ENCODE measurements at regions not wholly inside any gene's neighbourhood (a gene's known extent, or its start where the extent isn't known, plus 50 kb on each side); places are given as distances from the start of the nearest gene placed in this dataset.

DNA sequence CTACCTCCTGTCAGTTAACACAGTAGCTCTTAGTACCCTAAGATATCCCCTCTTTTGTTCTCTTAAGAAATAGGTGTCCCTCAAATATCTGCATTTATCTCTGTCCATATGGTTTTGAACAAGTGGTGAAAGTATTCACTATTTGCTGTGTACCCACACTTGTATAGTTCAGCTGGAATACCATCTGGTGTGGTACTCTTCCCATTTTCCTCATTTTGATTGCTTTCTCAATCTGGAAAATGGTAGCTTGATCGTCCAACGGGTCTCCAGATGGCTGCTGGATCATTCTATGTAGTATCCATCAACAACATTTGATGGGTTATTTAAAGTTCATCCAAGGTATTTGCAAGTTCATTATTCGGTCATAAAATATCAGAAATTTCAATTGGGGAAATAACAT lies 100.3 kb upstream of the DPYD start:
- DNase-seq: no peak

DNA sequence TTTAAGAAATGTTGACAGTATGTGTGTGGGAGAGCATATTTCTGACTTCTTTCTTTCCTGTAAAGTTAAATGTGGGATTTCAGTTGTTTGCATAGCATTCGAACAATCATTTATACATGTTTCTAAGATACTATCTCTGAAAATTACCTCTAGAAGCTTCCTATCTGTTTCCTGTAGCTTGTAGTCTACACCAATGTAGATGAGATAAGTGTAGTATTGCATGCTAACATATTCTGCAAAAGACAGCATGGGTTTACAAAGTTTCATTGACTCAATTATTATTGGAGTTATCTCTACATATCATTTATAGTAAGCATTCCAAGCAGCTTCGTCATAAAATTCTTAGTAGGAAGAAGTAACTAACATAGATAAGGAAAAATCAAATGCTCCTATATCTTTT lies 98.9 kb upstream of the DPYD start:
- no peak for DNase-seq

DNA sequence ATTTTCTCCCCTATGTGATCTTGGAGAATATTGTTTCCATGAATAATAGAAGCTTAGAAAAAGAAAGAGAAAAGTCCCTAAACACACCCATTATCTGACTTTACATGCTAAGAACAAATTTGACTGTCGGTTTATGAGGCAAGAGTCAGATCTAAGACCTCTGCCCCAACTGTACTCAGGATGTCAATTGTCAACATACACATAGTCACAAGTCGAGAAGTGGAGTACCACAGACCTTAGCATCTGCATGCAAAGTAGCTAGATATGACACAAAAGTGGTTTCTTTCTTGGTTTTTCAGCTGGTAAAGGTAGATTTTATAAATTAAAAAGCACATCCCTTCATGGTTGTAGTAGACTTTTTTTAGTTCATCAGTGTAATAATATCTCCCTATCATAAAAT lies 97.2 kb upstream of the DPYD start:
- DNase-seq: no peak

DNA sequence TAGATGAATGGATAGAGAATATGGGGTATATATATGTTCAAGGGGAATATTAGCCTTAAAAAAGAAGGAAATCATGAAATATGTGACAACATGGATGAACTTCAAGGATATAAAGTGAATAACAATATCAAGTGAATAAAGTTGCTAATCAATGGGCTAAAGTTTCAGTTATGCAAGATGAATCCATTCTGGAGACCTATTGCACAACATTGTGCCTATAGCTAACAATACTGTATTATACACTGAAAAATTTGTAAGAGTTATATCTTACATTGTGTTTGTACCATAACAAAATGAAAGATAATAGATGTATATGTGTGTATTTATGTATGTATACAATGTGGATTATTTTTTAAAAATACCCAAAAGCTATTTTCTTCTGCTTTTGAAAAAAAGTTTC lies 96.3 kb upstream of the DPYD start:
- DNase-seq: no peak

DNA sequence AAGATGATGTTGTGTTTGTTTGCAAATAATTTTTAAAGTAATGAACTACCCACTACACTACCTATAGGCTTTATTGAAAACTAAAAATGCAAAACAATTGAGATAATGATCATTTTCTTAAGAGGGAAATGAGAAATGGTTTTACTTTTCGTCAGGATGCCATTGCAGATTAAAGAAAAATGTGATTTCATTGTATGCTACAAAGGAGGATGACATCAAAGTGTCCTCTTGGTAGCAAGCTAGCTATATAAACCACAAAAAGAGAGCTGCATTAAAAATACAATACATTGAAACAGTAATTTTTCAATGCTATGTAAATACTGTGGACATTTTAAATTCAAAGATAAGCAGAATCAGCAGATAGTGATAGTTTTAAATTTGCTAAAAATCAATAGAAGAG lies 87.5 kb upstream of the DPYD start:
- DNase-seq: no peak

DNA sequence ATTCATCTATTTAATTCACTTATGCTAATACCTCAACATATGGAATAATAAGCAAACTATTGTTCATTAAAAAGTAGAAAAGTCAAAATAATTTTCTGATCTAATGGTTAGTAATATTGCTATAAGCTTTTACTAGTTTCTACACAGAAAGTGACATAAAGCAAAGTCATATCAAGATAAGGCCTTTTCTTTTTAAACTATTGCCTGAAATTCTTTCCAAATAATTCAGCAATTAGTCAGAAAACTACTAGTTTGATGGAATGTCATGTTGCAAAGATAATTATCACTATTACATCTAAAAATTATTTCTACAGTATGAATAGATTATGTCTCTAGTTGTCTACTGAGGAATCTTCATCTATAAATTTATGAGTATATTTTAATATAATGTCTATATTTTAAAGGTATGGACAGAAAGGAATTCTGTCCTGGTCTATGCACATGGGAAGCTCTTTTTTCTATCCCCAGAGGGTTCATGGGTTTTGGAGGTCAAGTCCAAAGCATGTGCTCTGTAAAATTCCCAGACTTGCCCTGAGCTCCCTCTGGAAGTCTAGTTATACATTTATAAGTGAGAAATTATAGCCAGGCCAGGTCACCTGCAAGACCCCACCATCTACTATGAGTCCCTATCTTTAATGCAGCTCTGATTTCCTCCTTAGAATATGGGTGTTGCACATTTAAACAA lies 84.6 kb upstream of the DPYD start:
- DNase-seq: no peak

DNA sequence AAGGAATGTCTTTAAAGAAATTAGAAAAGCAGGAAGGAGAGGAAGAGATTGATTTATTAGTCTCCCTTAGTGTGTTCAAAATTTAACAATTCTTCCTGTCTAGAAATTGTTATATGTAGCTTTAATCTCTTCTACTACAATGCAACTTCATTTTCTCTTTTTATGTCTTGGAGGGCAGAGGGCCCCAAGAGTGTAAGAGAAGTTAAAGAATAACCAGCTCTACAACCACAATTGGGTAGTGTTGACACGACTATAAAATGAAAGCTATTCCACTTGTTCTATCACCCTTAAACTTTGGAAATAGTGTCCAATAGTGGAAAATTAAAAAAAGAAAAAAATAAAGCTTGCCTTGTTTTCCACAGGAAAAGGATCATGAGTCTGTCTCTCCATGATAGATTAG lies 82.6 kb upstream of the DPYD start:
- DNase-seq: no peak

DNA sequence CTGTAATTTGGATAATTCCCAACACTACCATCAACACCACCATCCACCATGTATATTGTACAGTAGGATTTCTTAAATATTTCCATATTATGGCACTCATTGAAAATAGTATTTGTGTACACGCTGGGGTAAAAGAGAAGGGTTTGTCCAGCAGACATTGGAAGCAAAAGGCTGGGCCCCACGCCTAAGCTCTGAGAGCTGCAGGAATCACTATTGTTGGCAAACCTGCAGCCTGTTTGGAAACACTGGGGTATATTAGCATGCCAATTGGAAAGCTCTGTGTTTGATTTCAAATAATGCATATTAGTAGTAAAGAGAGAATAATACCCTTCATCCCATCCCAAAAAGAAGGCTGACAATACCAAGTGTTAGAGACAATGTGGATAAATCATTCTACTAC lies 81.5 kb upstream of the DPYD start:
- DNase-seq: no peak

DNA sequence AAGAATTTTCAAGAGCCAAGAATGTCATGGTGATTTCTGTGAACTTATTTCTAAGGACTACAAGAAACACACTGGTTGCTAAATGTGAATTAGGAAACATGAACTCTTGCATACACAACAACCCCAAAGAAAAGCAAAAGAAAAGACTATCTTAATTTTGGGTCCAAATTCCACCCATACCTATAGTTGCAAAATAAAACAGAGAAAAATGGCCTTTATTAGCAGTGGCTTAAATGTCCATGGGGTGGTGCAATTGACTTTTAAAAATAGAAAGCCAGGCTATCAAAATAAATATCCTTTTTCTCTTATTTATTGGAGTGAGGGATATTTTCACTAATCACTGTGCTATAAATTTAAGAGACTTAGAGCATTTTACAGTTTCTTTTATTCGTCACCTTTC lies 80.9 kb upstream of the DPYD start:
- no peak for DNase-seq

DNA sequence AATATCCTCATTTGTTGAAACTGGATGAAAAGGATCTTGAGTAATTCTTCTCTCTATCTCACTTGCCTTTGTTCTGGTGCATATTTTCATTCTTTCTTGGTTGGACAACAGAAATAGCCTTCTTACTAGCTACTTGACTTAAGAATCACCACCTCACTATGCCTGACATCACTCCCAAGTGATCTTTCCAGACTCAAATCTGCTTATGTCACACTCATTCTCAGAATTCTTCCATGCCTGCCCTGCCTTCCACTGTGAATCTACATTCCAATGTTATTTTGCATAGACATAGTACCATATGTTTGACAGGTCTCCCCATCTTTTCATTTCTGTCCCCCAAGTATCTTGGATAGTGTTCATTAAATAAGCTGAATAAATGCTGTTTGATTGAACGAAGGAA lies 78.5 kb upstream of the DPYD start:
- no peak for DNase-seq

DNA sequence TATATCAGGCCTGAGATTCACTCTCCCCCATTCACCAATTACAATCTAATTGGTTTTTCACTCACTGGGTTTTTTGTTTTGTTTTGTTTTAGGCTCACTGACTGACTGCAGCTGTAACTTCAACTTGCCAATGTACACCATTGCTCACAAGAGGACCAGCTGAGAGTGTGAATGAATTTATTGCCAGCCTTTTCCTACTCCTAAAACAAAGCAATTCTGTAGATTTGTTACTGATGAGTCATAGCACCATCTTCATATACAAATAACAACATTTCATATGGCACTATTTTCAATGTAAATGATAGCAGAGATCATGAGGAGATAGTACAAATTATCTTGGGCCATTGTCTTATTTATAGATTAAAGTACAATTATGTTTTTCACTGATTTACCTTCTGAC lies 76.0 kb upstream of the DPYD start:
- no peak for DNase-seq

DNA sequence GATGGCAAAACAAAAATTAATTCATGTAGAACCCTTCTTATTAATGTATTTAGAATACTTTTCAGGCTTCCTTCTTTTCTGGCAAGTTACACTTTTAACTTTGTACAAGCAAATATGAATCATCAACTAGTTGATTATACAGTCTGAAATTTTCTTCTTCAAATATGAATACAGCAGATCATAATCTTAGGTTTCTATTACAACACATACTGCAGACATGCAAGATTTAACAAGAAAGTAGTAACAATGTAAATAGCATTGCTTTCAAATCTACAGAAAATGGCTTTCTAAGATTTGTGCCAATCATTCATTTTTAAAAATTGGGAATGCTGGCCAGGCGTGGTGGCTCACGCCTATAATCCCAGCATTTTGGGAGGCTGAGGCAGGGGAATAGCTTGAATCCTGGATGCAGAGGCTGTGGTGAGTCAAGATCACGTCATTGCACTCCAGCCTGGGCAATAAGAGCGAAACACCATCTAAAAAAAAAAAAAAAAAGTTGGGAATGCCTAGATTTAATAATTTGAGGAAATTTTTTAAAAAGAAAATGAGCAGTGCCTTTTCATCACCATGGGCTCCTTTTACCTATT lies 68.4 kb upstream of the DPYD start:
- DNase-seq: no peak

DNA sequence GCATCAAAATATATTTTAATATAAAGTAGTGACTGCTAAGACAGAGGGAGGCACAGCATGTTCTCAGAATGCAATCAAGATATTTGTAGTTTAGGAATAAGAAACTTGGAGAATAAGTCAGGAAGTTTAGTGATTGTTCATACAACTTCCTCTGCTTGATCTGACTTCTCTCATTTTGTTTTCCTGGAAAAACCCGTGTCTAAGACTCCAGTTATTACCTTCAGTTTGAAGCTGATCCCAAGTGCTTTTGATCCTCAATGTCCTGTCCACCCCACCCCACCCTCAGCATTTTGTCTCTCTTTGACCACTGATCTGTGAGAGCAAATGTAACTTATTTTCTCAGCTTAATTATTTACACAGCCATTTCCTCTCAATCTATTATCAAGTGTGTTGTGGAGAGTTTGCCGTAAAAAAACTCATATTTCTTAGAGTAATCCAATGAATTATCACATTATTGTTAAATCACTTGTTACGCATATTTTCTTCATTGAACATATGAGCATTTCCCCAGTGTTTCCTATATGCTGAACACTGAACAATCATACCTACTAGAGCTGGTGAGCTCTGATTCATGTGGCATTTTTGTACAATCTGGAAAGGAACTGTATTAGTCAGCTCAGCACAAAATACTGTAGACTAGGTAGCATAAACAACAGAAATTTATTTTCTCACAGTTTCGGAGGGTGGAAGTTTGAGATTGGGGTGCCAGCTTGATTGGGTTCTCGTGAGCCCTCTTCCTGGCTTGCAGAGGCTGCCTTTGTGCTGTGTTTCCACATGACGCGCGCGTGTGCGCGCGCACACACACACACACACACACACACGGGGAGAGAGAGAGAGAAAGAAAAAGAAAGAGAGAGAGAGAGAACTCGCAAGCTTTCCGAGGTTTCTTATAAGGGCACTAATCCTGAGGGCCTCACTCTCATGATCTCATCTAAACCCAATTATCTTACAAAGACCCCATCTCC lies 65.5 kb upstream of the DPYD start:
- DNase-seq: no peak

DNA sequence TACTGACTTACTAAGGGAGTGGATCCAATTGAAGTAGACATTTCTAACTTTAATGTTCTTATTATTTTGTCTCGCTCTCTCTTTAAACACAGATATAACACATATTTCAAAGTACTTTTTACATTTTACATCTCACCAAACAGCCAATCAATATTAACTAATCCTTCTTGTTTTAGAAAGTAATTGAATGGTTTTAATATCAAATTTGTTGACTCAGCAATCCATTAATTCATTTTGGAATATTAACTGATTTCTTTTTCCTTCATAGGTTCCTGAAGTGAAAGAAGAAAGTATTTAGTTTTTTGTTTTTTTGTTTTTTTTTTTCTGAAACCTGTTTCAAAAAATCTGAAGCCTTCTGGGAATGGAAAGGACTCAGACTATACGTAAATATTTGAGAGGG lies 62.3 kb upstream of the DPYD start:
- no peak for DNase-seq

DNA sequence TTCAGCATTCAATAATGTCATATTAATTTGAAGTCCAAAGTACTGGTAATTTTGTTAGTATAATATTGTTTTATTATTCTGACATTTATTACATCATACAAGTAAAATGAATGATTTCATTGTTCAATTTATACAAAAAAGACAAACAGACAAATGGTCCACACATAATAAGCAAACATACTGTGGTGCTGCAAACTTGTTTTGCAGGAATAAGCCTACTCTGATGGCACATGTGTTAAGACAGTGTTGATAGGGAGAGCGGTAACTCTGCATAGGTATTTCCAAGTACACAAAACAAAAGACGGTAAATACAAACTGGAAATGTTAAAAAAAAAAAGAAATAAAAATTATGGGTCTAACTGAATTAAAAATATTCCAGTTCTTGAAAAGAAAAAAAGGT lies 59.7 kb upstream of the DPYD start:
- no peak for DNase-seq

DNA sequence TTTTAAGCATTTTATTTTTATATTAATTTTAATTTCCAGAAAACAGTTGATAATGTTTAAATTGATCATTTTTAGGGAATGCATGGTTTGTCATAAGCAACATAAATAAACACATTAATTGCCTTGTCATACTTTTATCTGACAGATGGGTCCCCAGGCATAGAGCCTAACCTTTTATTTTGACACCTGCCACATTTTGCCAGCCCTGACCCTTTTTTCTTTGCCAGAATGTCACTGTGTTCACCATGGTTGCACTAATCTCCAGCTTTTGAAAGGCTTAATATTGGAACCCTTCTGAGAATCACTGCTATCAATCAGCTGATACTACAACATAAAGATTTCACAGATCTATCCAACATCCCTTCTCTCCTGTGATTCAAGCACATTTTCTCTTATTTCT lies 56.0 kb upstream of the DPYD start:
- DNase-seq: no peak
